Activated naive CD4-positive, alpha-beta T cell treated with anti-CD3 and anti-CD28 coated beads, Interleukin-2, amount 50 U/mL, for 24 hours (primary cell): ENCODE measurements at regions not wholly inside any gene's neighbourhood (a gene's known extent, or its start where the extent isn't known, plus 50 kb on each side); places are given as distances from the start of the nearest gene placed in this dataset.

Source experiments
- H3K27ac Mint-ChIP-seq: one replicate; pipeline ENCODE4 v1.8.0; 2021; ENCODE audit warnings: mild to moderate bottlenecking, mixed read lengths
- H3K27me3 Mint-ChIP-seq: one replicate; pipeline ENCODE4 v1.8.0; 2021; ENCODE audit warnings: mixed read lengths
- H3K36me3 Mint-ChIP-seq: one replicate; pipeline ENCODE4 v1.8.0; 2021; ENCODE audit warnings: mixed read lengths
- H3K4me1 Mint-ChIP-seq: one replicate; pipeline ENCODE4 v1.8.0; 2021; ENCODE audit warnings: mixed read lengths
- H3K4me3 Mint-ChIP-seq: one replicate; pipeline ENCODE4 v1.8.0; 2021; ENCODE audit warnings: mild to moderate bottlenecking, mixed read lengths
- H3K9me3 Mint-ChIP-seq: one replicate; pipeline ENCODE4 v1.8.0; 2021; ENCODE audit warnings: mixed read lengths

GRCh38 chr18:38459131-38459994, 893.8 kb upstream of the CELF4 start:
- Mint-ChIP-seq H3K9me3 (peaks cover 2% of the 10 kb centered on the region), H3K27ac (no peak overlapping the region)

GRCh38 chr18:38458698-38459097, 893.1 kb upstream of the CELF4 start:
- Mint-ChIP-seq H3K9me3 (no peaks in the 10 kb centered on the region), H3K36me3 (no peaks in the 10 kb centered on the region), H3K27ac (no peak overlapping the region), H3K27me3 (no peaks in the 10 kb centered on the region), H3K4me1 (no peaks in the 10 kb centered on the region), H3K4me3 (no peak overlapping the region)

More at GRCh38 chr18:38459131-38459994, 893.8 kb upstream of the CELF4 start:
- Mint-ChIP-seq H3K36me3 (no peaks in the 10 kb centered on the region), H3K4me3 (no peak overlapping the region), H3K27me3 (no peaks in the 10 kb centered on the region), H3K4me1 (no peaks in the 10 kb centered on the region)

GRCh38 chr18:38456253-38456652, 890.7 kb upstream of the CELF4 start:
- H3K27ac Mint-ChIP-seq = no peak overlapping the region
- H3K4me1 Mint-ChIP-seq = no peaks in the 10 kb centered on the region
- H3K4me3 Mint-ChIP-seq = no peak overlapping the region
- H3K27me3 Mint-ChIP-seq = no peaks in the 10 kb centered on the region
- H3K36me3 Mint-ChIP-seq = no peaks in the 10 kb centered on the region
- no peaks in the 10 kb centered on the region for H3K9me3 Mint-ChIP-seq

- H3K27me3 Mint-ChIP-seq = no peaks in the 10 kb centered on the region
- H3K9me3 Mint-ChIP-seq = no peaks in the 10 kb centered on the region
- no peaks in the 10 kb centered on the region for H3K36me3 Mint-ChIP-seq
- H3K4me3 Mint-ChIP-seq = no peak overlapping the region
- no peaks in the 10 kb centered on the region for H3K4me1 Mint-ChIP-seq
- H3K27ac Mint-ChIP-seq = no peak overlapping the region
These were observed 889.3 kb upstream of the CELF4 start for GRCh38 chr18:38454764-38455469.

GRCh38 chr18:38453880-38454279, 888.3 kb upstream of the CELF4 start:
- H3K9me3 Mint-ChIP-seq = no peaks in the 10 kb centered on the region

GRCh38 chr18:38450876-38451275, 885.3 kb upstream of the CELF4 start:
- H3K27me3 Mint-ChIP-seq = no peaks in the 10 kb centered on the region
- no peak overlapping the region for H3K27ac Mint-ChIP-seq
- H3K4me3 Mint-ChIP-seq = no peak overlapping the region
- H3K4me1 Mint-ChIP-seq = no peaks in the 10 kb centered on the region
- no peaks in the 10 kb centered on the region for H3K36me3 Mint-ChIP-seq
- no peaks in the 10 kb centered on the region for H3K9me3 Mint-ChIP-seq

More at GRCh38 chr18:38453880-38454279, 888.3 kb upstream of the CELF4 start:
- H3K27ac Mint-ChIP-seq = no peak overlapping the region
- H3K4me1 Mint-ChIP-seq = no peaks in the 10 kb centered on the region
- H3K36me3 Mint-ChIP-seq = no peaks in the 10 kb centered on the region
- no peaks in the 10 kb centered on the region for H3K27me3 Mint-ChIP-seq
- H3K4me3 Mint-ChIP-seq = no peak overlapping the region

GRCh38 chr18:38445804-38446145, 880.2 kb upstream of the CELF4 start:
- Mint-ChIP-seq H3K27ac (no peak overlapping the region), H3K27me3 (no peaks in the 10 kb centered on the region), H3K36me3 (no peaks in the 10 kb centered on the region), H3K4me3 (no peak overlapping the region), H3K4me1 (no peaks in the 10 kb centered on the region), H3K9me3 (no peaks in the 10 kb centered on the region)

GRCh38 chr18:38444971-38445803, 879.6 kb upstream of the CELF4 start:
- Mint-ChIP-seq H3K36me3 (no peaks in the 10 kb centered on the region), H3K27me3 (no peaks in the 10 kb centered on the region), H3K4me1 (no peaks in the 10 kb centered on the region), H3K27ac (no peak overlapping the region), H3K9me3 (no peaks in the 10 kb centered on the region), H3K4me3 (no peak overlapping the region)

GRCh38 chr18:38427736-38428135, 862.1 kb upstream of the CELF4 start:
- no peaks in the 10 kb centered on the region for H3K4me1 Mint-ChIP-seq
- H3K27me3 Mint-ChIP-seq = no peaks in the 10 kb centered on the region
- H3K4me3 Mint-ChIP-seq = no peak overlapping the region
- no peak overlapping the region for H3K27ac Mint-ChIP-seq
- no peaks in the 10 kb centered on the region for H3K36me3 Mint-ChIP-seq
- no peaks in the 10 kb centered on the region for H3K9me3 Mint-ChIP-seq

GRCh38 chr18:38427234-38427633, 861.6 kb upstream of the CELF4 start:
- Mint-ChIP-seq H3K36me3 (no peaks in the 10 kb centered on the region), H3K4me3 (no peak overlapping the region), H3K4me1 (no peaks in the 10 kb centered on the region), H3K27ac (no peak overlapping the region), H3K27me3 (no peaks in the 10 kb centered on the region), H3K9me3 (no peaks in the 10 kb centered on the region)

GRCh38 chr18:38421872-38422615, 856.4 kb upstream of the CELF4 start:
- H3K27ac Mint-ChIP-seq = no peak overlapping the region
- H3K4me1 Mint-ChIP-seq = no peaks in the 10 kb centered on the region
- H3K27me3 Mint-ChIP-seq = no peaks in the 10 kb centered on the region
- no peaks in the 10 kb centered on the region for H3K36me3 Mint-ChIP-seq
- H3K9me3 Mint-ChIP-seq = no peaks in the 10 kb centered on the region
- no peak overlapping the region for H3K4me3 Mint-ChIP-seq

GRCh38 chr18:38421021-38421420, 855.4 kb upstream of the CELF4 start:
- no peaks in the 10 kb centered on the region for H3K27me3 Mint-ChIP-seq
- no peaks in the 10 kb centered on the region for H3K36me3 Mint-ChIP-seq
- H3K27ac Mint-ChIP-seq = no peak overlapping the region
- no peak overlapping the region for H3K4me3 Mint-ChIP-seq
- no peaks in the 10 kb centered on the region for H3K9me3 Mint-ChIP-seq
- no peaks in the 10 kb centered on the region for H3K4me1 Mint-ChIP-seq

- Mint-ChIP-seq H3K27ac (no peak overlapping the region), H3K27me3 (no peaks in the 10 kb centered on the region), H3K36me3 (no peaks in the 10 kb centered on the region), H3K9me3 (no peaks in the 10 kb centered on the region), H3K4me1 (no peaks in the 10 kb centered on the region), H3K4me3 (no peak overlapping the region)
These were observed 855.0 kb upstream of the CELF4 start for GRCh38 chr18:38420611-38421010.

GRCh38 chr18:38415811-38416210, 850.2 kb upstream of the CELF4 start:
- no peak overlapping the region for H3K27ac Mint-ChIP-seq
- no peaks in the 10 kb centered on the region for H3K27me3 Mint-ChIP-seq
- no peaks in the 10 kb centered on the region for H3K4me1 Mint-ChIP-seq
- H3K4me3 Mint-ChIP-seq = no peak overlapping the region
- H3K36me3 Mint-ChIP-seq = no peaks in the 10 kb centered on the region
- no peaks in the 10 kb centered on the region for H3K9me3 Mint-ChIP-seq

GRCh38 chr18:38413193-38413592, 847.6 kb upstream of the CELF4 start:
- H3K9me3 Mint-ChIP-seq = peaks cover 5% of the 10 kb centered on the region
- no peaks in the 10 kb centered on the region for H3K27me3 Mint-ChIP-seq
- H3K4me3 Mint-ChIP-seq = no peak overlapping the region
- H3K27ac Mint-ChIP-seq = no peak overlapping the region
- H3K36me3 Mint-ChIP-seq = no peaks in the 10 kb centered on the region
- no peaks in the 10 kb centered on the region for H3K4me1 Mint-ChIP-seq
